GM18511 (cell line): ENCODE measurements at regions not wholly inside any gene's neighbourhood (a gene's known extent, or its start where the extent isn't known, plus 50 kb on each side); places are given as distances from the start of the nearest gene placed in this dataset.
A peak's percentile ranks its signal among the peaks of the same experiment; 100 is the strongest.

ENCODE experiments used
- ATAC-seq: cut with Tn5 transposase; IDR thresholded peaks from one replicate; pipeline ENCODE4 v1.9.1; 2021; ENCODE audit warnings: mild to moderate bottlenecking, moderate library complexity; ENCODE audit not compliant: unreplicated experiment

DNA sequence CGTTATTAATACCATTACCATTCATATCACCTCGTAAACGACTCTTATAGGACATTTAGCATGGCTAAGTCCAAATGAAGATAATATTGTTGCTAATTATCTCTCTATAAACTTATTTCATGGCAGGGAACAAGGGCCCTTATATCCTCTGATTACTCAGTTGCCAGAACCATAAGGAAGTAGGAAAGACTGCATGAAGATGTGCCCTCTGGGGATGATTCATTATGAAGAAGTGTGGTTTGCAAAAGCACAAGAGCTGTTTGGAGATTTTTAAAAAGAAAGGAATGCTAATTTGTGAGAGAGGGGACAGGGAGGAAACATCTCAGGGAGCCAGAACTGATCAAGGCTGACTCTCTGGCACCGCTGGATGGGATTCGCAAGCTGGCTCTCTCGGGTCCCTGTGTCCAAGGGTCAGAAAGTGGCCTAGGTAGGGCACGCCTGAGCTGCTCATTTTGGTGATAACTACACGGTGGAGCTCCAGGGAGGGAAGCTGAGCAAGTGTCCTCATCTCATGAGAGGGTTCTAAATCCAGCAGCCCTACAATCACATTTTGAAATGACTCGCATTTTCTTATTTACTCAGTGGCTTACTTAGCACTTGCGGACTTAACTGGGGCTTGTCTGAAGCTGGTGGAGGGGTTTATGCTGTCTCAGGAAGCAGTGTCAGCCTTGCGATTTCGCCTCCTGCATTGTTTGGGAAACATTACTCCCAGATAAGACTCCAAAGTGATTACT is 136.8 kb downstream of the C5orf15 start:
- no peak for ATAC-seq

DNA sequence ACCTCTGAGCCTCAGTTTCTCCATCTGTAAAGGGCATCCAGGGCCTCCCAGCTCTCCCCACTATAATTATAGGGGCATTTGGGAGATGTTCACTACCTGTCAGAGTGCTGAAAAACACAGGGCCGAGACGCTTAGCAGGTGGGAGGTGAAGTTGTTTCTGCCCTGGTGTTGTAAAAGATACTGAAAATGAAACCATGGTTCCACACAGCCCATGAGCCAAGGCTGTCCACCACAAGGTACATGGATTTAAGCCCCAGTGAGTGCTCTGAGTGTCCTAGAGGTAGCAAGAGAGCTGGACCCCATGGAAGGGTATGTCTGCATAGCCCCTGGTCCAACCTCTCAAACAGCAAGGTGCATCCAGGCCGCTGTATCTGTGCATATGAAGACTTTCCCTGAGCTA is 137.5 kb downstream of the C5orf15 start:
- ATAC-seq: peak; percentile 63

DNA sequence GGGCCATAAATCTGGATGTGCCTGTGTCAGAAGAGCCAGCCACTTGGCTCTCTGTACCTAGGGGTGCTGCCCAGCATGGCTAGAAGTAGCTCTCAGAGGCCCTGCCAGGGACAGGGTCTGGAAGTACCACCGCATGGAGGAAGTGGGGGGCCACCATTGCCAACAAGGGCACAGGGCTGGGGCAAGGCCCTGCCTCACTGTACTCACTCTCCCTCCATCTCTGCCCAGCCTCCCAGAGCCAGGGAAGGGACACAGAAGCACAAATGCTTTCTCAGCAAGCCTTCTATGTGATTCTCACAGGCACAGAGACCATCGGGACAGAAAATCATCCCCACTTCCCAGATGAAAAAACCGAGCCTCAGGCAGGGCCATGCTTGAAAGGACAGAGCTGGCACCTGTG is 138.1 kb downstream of the C5orf15 start:
- no peak for ATAC-seq

DNA sequence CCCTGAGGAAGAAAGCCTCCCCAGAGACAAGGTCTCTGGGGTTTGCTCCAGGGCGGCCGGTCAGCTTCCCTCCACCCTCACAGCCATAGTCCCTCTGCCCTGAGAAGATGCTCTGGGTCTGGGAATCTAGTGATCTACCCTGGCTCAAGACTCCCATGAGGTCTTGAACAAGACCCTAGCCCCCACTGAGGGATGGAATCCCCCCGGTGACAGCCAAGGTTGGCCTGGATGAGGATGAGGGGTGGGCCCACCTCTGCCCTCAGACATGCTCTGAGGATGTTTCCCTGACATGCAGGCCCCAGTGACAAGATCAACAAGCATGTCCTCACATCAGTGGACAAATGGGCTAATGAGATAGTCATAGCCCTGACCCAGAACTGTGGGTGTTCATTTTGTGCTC is 138.6 kb downstream of the C5orf15 start:
- no peak for ATAC-seq

DNA sequence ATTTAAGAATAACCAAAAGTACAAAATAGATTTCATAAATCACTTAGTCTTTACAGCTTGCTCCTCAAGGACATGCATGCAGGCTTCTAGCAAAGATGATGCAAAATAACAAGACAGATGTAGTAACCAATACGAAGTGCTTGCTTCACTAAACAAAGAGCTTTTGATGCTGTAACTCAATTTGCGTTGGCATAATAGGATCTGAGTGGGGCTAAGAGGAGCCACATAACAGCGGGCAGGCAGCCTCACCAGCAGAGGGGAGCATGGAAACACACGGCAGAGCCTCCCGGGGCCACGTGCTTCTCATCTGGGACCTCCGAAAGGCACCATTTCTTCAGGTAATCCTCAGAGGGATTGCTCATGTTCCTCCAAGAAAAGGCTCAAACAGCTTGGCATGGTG is 139.7 kb downstream of the C5orf15 start:
- no peak for ATAC-seq

DNA sequence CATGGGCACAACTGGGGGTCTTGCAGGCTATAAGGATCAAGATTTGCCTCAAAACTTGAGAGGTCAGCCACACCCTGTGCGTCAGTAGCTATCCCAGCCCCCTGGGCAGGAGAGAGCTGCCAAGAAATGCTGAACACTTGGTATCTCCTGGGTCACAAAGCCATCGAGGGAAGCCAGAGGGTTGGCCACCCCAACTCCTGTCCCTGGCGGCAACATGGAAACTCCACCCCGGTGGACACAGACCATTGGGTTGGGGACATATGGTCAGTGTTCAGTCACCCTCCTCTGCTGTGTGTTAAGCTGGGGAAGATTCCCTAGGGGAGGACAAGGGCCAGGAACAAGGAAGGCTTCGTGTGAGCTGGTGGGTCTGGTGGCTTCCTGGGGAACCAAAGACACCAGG is 140.6 kb downstream of the C5orf15 start:
- ATAC-seq: no peak

DNA sequence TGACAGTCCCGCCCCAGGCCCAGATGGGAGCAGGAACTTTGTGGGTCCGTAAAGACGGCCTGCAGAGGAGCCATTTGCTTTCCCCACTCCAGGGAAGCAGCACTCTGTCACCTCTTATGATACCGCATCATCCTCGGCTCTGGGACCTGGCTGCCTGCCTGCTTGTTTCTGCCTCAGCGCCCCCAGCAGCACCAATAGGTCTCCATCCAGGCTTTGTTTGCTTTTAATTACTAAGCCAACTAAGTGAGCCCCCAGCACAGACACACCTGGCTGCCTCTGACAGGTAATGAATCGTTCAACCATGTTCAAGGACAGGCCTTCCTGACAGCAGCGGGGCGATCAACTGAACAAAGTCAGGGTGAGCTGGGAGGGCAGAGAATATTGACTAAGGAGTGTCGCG is 141.4 kb downstream of the C5orf15 start:
- no peak for ATAC-seq

DNA sequence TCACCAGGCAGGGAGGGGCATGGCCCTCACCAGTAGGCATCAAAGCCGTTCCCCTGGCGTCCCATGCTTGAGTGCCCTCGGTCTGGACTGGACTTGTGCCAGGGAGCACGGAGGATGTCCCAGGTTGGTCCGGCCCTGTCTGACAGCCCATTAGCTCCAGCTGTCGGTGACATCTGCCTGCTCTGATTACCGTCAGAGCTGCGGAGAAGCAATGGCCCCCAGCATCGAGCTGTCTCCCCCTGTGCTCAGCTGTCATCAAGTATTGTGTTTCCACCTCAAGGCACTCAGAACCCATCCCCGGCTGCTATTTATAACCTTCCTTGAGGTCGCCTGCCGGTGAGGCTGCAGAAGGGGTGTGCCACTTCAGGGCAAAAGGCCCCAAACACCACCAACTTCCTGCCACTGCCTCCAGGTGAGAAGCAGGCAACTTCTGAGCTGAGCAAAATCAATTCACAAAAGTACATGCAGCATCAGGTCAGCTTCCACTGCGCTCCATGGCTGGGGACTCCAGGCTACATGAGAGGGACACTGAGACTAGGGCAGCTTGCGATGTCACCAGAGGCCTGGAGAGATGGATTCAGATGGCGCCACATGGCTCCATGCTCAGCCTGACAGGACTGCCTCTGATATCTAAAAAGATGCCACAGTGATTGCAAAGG is 142.7 kb downstream of the C5orf15 start:
- peak; percentile 44 for ATAC-seq

DNA sequence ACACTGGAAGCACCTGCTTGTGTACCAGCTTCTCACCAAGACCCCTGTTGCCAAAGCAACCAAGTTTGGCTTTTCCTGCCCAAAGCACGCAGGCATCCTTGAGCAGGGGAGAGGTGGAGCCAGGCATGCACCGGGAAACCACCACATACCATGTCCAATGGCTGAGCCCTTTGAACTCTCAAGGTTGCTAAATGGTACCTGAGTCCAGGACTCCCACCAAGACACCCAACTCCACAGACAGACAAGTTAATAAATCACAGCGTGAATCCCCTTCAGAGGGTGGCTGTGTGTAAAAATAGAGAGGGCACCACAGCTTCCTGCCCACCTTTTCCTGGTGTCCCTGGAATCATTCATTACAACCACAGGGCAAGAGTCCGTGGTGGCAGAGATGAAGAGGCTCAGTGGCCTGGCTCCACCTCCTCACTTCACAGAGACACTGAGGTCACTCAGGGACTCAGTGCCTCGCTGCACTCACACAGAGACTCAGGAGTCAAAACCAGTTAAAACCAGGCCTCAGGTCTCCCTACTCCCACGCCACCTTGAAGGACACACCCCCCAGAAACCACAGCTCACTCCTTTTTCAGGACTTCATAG is 143.7 kb downstream of the C5orf15 start:
- peak; percentile 77 for ATAC-seq

DNA sequence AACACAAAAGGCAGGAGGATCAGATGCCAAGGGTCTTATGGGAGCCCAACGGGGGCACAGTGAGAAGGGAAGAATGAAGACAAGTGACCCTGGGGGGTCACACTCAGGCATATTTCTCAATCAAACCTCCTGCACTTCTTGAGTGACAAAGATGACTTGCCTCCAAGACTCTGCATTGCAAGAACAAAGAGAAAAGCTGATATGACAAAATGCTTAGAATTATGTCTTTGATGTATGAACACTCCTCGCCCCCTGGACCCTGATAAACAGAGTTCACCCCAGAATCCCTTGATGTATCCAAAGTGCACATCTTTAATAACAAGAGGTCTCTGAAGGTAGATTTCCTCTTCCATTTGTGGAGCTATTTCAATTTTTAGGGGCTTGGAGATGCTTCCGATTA is 146.5 kb downstream of the C5orf15 start:
- no peak for ATAC-seq

DNA sequence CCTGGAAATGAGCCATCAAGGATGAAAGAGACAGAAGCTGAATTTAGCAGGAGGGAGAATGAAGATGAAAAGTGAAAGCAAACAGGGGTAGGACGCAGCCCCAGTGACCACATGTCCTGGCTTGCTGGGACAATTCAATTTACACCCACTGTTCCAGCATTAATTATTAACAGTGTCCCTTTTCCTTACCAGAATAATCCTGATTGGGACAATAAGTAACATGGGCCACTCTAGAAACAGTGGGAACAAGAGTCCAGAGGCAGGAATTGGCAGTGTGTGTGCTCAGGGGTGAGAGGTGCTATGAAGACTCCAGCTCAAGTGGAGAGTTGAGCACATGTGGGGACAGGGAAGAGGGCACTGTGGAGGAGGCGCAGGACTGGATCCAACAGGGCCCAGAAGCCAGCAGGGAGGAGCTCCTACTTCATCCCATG is 147.1 kb downstream of the C5orf15 start:
- no peak for ATAC-seq

DNA sequence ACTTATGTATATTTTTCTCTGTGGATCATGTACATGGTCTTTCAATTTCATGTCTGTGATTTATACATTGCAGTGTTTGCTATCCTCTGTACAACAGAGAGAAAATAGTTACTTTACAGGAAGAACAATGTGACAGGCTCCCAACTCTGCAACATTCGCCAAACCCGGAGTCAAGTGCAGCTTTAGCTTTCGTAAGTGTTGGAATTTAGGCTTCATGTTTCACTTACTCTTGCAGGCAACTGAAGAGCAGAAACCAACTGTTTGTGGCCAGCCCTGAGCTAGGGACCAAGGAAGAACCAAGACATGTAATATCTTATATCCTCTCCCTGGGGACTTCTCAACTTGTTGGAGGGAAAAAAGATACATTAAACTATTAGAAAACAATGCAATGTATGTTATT is 147.9 kb downstream of the C5orf15 start:
- ATAC-seq: no peak

DNA sequence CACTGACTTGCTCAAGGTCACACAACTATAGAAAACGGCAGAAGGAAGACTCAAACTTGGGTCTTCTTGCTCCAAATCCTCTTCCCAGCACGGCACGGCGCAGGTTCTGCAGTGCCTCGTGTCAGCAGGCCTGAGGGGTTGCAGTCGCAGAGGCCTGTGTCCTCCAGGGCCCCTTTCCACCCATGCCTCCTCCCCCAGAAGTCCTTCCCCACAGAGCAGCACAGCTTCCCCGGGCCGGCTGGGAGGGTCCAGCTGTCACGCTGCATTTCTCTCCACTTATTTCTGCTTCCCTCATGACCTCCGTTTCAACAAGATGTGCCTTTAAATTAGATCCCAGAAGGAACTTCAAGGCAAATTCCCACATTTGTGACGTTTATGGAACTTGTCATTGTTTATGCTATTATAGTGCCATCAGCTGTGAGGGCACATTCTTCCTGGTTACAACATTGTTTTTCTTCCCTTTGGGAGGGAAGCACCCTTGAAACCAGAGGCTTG is 148.4 kb downstream of the C5orf15 start:
- ATAC-seq: no peak

DNA sequence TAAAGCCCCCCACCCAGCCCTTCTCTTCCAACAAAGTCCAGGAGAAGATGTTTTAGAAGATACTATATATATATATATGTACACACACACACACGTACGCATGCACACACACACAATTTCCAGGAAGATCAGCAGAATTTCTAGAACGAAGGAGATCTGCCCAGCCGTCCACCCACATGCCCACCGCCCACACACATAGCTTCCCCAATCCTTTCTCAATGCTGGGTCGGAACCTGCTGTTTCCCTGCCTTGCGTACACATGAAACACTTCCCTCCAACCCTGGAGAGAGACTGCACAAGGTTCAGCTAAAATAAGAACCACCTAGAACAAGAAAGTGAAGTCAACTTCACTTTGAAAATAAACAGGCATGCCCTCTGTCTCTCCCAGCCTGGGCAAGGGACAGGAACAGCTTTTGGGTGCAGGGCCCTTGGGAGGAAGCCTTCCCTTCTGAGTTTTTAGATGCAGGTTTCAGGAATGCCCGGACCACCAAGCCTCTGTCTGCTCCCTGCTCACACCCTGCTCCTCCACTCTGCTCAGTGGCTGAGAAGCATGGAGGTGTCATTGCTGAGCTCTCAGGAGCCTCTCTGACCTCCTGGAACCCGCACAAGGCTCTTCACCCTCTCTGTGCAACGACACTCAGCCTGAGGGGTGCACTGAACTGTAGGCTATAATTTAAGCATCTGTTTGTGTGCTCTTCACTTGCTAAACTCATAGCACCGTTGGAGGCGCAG is 149.4 kb downstream of the C5orf15 start:
- no peak for ATAC-seq

DNA sequence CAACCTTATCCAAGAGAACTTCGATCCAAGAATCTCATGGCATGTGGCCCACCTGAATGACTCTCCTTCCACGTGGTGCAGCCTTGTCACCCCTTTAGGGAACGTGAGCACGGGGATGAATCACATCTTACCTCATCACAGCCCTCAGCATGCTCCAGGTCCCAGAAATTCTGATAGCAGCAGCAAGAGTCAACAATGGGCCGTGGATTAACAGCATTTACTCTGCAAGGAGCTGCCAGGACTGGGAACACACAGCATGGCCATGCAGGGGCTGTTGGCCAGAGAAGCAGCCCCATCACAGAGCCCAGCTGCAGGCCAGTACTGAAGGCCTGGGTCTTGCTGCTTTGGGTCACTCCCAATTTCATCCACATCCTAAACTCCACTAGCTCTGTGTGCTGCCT is 150.4 kb downstream of the C5orf15 start:
- no peak for ATAC-seq

DNA sequence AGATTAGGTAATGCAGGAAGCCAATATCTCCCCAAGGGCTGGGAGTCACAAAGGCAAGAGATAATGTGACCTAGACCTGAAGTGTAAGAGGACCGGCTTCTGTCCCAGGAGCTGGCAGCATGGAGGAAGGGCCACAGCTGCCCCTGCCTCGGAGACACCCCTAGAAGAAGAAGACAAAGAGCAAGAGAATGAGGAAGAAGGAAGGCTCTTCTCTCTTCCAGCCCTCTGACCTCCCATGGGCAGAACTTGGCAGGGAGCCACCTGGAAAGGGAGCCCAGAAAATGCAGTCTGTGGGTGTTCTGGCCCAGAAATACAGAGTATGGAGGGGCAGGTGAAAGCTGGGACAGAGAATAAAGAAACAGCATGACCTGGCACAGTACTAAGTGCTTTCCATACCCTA is 151.0 kb downstream of the C5orf15 start:
- ATAC-seq: no peak

DNA sequence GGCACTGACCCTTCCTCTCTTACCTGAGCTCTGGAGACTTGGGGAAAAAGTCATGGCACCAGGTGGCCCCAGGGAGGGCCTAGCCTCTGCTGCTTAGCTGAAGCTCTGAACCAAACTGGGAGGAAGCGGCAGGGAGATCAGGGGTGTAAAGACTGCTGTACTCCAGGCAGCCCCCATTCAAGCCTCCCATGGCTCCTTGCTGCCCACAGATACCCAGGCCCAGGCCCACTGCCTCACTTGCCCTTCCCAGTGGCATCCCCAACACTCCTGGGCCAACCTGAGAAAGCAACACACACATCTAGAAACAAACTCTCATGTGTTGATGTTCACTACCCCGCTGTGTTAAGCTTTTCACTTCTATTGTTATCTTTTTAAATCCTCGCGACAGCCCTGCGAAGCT is 151.6 kb downstream of the C5orf15 start:
- ATAC-seq: no peak

DNA sequence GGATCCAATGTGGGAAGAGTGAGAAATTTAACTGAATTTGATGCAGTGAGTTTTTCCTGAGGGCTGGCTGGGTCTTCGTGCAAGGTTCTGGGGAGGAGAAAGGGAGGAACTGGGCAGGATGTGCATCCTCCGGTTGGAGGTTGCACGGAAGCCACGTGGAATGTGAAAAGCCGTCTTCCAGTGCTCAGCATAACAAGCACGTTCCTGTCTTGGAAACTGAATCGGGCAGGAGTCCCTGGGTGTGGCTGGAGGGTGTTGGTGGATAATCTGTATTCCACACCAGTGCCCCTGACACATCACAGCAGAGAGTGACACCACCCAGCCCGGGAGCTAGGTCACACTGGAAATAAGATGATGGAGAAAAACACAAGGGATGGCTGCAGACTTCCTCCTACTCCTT is 154.3 kb downstream of the C5orf15 start:
- ATAC-seq: no peak

DNA sequence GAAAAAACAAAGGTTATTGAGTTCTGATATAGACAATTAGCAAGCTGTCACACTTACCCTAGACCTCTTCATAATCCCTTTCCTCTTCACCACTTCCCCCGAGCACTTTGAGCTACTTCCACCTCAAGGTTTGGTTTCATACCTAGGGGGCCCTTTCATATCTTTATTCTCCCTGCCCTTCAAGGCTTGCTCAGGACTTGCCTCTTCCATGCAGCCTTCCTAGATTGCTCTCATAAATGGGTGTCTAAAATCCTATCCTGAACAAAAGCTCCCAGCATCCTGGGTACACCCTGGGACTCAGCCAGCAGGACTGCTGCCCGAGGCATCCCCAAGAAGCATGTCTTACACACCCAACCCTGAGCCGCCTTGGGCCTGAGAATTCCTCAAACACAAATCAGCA is 157.3 kb downstream of the C5orf15 start:
- no peak for ATAC-seq

DNA sequence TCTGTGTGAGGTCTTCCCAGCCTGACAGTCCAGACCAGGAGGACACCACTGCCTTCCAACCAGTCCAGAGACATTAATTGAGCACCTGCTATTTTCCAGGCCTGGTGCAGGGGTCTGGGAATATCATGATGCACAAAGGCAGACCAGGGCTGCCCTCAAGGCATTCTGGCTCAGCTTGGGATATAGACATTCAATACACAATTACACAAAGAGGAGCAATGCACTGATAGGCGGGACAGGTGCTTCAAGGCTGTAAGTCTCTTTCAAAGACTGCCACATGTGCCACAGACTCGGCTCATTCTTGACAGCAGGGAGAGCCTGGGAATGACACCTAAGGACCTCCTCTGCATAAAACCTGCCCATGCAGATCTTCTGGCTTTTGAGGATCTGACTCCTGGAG is 158.6 kb downstream of the C5orf15 start:
- ATAC-seq: no peak

DNA sequence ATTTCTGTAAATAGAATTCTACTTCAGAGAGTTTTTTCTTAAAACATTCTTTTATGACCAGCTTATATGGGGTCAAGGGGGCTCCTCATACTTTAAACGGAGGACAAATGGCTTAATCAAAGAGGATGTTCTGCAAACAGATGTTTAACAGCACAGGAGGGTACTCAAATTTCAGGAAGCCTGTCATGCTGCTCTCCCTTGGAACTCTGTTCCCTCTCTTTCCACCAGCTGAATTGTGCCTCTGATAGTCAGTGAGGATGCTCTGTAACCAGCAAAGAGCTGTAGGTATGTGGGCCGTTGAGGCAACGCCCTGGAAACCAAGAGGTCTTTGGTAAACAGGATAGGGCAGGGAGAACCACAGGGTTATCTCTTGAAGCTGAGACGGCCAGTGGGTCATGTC is 161.1 kb downstream of the C5orf15 start:
- ATAC-seq: no peak

DNA sequence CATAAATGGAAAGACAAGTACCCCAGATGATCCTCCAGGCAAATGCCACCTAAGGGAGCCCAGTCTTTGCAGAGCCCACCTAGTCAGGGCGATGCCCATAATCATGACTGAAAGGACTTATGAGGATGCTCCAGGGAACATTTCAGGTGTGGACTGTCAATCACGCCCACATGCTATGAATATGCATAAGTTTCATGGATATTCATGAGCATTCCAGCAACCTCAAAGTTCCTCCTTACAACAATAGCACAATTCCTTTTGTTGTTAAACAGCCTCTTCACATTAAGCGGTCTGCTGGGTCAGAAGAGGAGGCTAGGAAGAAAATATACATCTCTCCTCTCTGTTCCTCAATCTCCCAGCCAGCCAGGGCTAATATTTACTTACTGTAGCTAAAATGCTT is 161.6 kb downstream of the C5orf15 start:
- no peak for ATAC-seq
